Activated B cell treated with CpG ODN at 0.5 μM for 24 hours (primary cell): ENCODE measurements at regions not wholly inside any gene's neighbourhood (a gene's known extent, or its start where the extent isn't known, plus 50 kb on each side); places are given as distances from the start of the nearest gene placed in this dataset.

ENCODE experiments used
- ATAC-seq: fragments of 200-7000 bp; cut with Tn5 transposase; one replicate; pipeline ENCODE4 v1.10.0; 2021; ENCODE audit warnings: low read depth, mild to moderate bottlenecking, moderate library complexity
- CTCF ChIA-PET: fragments of 350-600 bp; sonication (Branson Sonifier 250); formaldehyde crosslinking; loops from one replicate; lab custom pipeline; 2021; ENCODE audit warnings: antibody characterized with exemption; lab: Charles Lee
- POLR2A ChIA-PET: fragments of 350-600 bp; sonication (Branson Sonifier 250); formaldehyde crosslinking; loops from one replicate; lab custom pipeline; 2021; ENCODE audit warnings: antibody characterized with exemption; lab: Charles Lee
- DNase-seq: peaks from one replicate; pipeline ENCODE4 v3.0.0; 2022
- H3K27ac Mint-ChIP-seq: one replicate; pipeline ENCODE4 v1.8.0; 2020; ENCODE audit warnings: mixed read lengths
- H3K27me3 Mint-ChIP-seq: one replicate; pipeline ENCODE4 v1.8.0; 2021; ENCODE audit warnings: mixed read lengths
- H3K36me3 Mint-ChIP-seq: one replicate; pipeline ENCODE4 v1.8.0; 2021; ENCODE audit warnings: low read depth, mixed read lengths
- H3K4me1 Mint-ChIP-seq: one replicate; pipeline ENCODE4 v1.8.0; 2021; ENCODE audit warnings: mixed read lengths
- H3K4me3 Mint-ChIP-seq: one replicate; pipeline ENCODE4 v1.8.0; 2020; ENCODE audit warnings: mild to moderate bottlenecking, mixed read lengths
- H3K9me3 Mint-ChIP-seq: one replicate; pipeline ENCODE4 v1.8.0; 2020; ENCODE audit warnings: mixed read lengths
- intact Hi-C: fragments of 100-400 bp; cut with micrococcal nuclease; formaldehyde crosslinking; loops from one replicate; pipeline ENCODE4 v1.15.1; 2024
- TF ChIP-seq, protein P1 (sequence below): fragments of 200-600 bp; IDR thresholded peaks from one replicate; pipeline ENCODE4 v1.8.0; 2022; ENCODE audit warnings: antibody characterized with exemption, mild to moderate bottlenecking

DNA sequence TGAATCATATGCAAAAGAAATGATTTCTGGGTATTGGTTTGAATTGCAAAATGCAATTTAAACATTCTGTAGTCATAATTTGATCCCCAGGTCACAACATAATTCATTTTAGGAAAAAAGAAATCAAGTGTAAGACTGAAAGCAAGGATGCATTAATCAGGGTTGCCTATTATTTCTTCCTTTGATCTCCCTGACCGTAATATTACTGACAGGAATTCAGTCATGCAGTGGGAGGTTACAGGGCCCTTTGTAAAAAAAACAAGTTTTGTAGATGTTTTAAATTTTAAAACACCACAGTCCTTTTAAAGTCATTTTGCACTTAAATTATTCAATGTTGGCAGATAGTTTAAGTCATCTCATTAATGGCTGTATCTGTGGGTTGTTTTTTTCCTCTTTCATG, 263.0 kb upstream of the NCAM2 start:
- intact Hi-C loops: no loop called here
- TF ChIP-seq, protein P1, sequence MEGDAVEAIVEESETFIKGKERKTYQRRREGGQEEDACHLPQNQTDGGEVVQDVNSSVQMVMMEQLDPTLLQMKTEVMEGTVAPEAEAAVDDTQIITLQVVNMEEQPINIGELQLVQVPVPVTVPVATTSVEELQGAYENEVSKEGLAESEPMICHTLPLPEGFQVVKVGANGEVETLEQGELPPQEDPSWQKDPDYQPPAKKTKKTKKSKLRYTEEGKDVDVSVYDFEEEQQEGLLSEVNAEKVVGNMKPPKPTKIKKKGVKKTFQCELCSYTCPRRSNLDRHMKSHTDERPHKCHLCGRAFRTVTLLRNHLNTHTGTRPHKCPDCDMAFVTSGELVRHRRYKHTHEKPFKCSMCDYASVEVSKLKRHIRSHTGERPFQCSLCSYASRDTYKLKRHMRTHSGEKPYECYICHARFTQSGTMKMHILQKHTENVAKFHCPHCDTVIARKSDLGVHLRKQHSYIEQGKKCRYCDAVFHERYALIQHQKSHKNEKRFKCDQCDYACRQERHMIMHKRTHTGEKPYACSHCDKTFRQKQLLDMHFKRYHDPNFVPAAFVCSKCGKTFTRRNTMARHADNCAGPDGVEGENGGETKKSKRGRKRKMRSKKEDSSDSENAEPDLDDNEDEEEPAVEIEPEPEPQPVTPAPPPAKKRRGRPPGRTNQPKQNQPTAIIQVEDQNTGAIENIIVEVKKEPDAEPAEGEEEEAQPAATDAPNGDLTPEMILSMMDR: no peak
- ChIA-PET CTCF (no interaction called here), POLR2A (no interaction called here)
- Mint-ChIP-seq H3K27me3 (no peaks in the 10 kb centered on the region), H3K9me3 (peaks cover 9% of the 10 kb centered on the region), H3K4me1 (no peaks in the 10 kb centered on the region), H3K4me3 (no peak overlapping the region), H3K36me3 (no peaks in the 10 kb centered on the region), H3K27ac (no peak overlapping the region)
- DNase-seq: no peak
- ATAC-seq: no peak

DNA sequence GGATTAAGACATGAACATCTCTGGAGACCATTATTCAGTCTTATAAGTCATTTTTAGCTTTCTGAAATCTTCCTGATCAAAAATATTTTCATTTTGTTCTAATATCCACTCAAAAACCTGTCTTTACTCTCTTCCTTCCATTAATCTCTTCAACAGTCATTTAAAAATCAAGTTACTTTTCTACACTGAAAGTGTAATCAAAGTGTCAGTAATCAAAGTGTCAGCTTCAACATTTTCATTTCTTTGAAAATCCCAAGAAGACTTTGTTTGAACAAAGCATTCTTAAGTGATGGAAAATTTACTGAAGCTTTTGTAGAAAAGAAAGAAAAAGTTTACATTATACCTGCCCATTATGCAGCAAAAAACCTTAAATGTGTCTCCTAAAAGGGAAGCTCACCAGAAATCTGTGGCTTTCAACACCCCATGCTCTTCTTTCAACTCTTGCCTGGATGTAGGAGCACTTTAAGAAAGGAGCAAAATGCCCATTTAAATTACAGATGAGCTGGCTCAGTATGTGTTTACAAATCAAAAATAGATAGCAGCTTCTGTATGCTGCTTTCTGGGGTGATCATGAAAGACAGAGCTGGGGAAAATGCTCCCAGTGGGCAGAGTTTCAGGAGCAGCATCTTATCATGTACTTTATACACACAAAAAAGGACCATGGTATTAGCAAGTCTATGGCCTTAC, 260.8 kb upstream of the NCAM2 start:
- Mint-ChIP-seq H3K4me3 (no peak overlapping the region), H3K27ac (no peak overlapping the region), H3K36me3 (no peaks in the 10 kb centered on the region), H3K4me1 (no peaks in the 10 kb centered on the region), H3K9me3 (peaks cover 8% of the 10 kb centered on the region), H3K27me3 (no peaks in the 10 kb centered on the region)
- TF ChIP-seq, protein P1: no peak
- DNase-seq (no peak), ATAC-seq (no peak)
- CTCF ChIA-PET: no interaction called here
- POLR2A ChIA-PET: no interaction called here
- intact Hi-C loops: no loop called here

DNA sequence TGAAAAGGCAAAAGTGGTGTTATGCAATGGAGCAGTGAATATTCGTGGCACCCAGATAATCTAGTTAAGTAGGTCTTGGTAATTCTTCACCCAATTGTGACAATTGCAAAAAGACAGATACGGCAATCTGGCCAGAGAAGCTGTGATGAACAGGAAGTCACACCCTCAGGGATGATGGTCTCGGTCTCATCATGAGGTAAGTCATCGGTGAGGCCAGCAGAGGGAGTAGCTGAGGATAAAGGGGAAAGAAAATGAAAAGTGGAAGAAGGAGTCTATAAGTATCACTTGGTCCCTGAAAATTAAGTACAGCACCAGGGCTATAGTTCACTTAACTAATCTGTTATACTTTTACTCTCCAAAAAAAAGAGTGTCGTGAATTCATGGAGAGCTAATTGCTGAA, 258.8 kb upstream of the NCAM2 start:
- Mint-ChIP-seq H3K4me3 (no peak overlapping the region), H3K9me3 (peaks cover 8% of the 10 kb centered on the region), H3K27me3 (no peaks in the 10 kb centered on the region), H3K36me3 (no peaks in the 10 kb centered on the region), H3K4me1 (no peaks in the 10 kb centered on the region), H3K27ac (no peak overlapping the region)
- DNase-seq: no peak
- TF ChIP-seq, protein P1: no peak
- ChIA-PET CTCF (no interaction called here), POLR2A (no interaction called here)
- intact Hi-C loops: no loop called here
- no peak for ATAC-seq

DNA sequence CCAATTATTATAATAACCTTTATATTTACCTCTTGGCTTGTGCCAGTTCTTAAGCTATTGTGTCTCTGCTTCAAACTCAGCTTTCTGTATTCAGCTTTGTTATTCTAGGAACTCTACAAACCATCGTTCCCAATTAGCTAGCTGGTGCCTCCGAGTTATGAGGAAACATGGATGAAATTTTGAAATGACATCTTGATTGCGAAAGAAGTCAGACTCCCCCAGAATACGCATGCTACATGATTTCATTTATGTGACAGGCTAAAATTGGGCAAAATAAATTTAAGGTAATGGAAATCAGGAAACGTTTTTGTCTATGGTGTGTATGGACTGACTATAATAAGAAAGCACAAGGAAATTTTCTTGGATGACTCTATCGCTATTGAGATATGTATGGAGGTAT, 256.8 kb upstream of the NCAM2 start:
- H3K4me3 Mint-ChIP-seq: no peak overlapping the region
- DNase-seq (no peak), ATAC-seq (no peak)
- no peaks in the 10 kb centered on the region for H3K4me1 Mint-ChIP-seq
- ChIA-PET CTCF (no interaction called here), POLR2A (no interaction called here)
- H3K36me3 Mint-ChIP-seq: no peaks in the 10 kb centered on the region
- peaks cover 8% of the 10 kb centered on the region for H3K9me3 Mint-ChIP-seq
- TF ChIP-seq, protein P1: no peak
- H3K27ac Mint-ChIP-seq: no peak overlapping the region
- intact Hi-C loops: no loop called here
- H3K27me3 Mint-ChIP-seq: no peaks in the 10 kb centered on the region

DNA sequence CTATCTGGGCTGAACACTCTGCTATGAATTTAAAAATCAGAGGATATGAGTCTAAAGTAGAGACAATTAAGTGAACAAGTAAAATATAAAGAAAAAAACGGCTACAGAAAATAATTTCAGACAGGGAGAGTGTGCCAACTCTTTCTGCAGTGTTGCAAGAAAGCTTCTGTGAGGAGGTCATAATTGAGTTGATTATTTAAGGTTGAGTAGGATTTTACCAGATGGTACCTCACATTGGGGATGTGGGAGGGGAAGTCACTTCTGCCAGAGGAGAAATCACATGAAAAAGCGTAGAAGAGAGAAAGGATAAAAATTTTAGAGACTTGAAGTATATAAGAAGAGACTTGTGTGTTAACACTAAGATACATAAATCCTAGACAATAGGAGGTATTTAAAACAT, 238.0 kb upstream of the NCAM2 start:
- no peak for ATAC-seq
- no peak for DNase-seq
- H3K27ac Mint-ChIP-seq: no peak overlapping the region
- TF ChIP-seq, protein P1: no peak
- H3K27me3 Mint-ChIP-seq: no peaks in the 10 kb centered on the region
- intact Hi-C loops: no loop called here
- ChIA-PET POLR2A (no interaction called here), CTCF (no interaction called here)
- no peak overlapping the region for H3K4me3 Mint-ChIP-seq
- H3K9me3 Mint-ChIP-seq: peaks cover 18% of the 10 kb centered on the region
- H3K4me1 Mint-ChIP-seq: no peaks in the 10 kb centered on the region
- H3K36me3 Mint-ChIP-seq: no peaks in the 10 kb centered on the region
